Endothelial cell of umbilical vein (primary cell): ENCODE measurements at regions not wholly inside any gene's neighbourhood (a gene's known extent, or its start where the extent isn't known, plus 50 kb on each side); places are given as distances from the start of the nearest gene placed in this dataset.

Experiments used
- BruUV-seq: library from RNA; stranded (reverse); fragments of 400-500 nt; replicated peaks from 2 replicates; lab custom pipeline; 2021; lab: Mats Ljungman, UMichigan
- CTCF ChIA-PET: fragments of 300-600, 350-600 bp; sonication (Branson Sonifier 250); formaldehyde crosslinking; loops from one replicate; lab custom pipeline; 2021; ENCODE audit warnings: antibody characterized with exemption, inconsistent platforms; lab: Charles Lee
- POLR2A ChIA-PET: fragments of 300-600, 350-600 bp; sonication (Branson Sonifier 250); formaldehyde crosslinking; loops from one replicate; lab custom pipeline; 2021; ENCODE audit warnings: antibody characterized with exemption, inconsistent platforms; lab: Charles Lee
- DNase-seq: peaks from one replicate; pipeline ENCODE4 v3.0.0-alpha.2; 2011; ENCODE audit warnings: low read depth, low spot score
- FAIRE-seq: peaks from 2 replicates; lab custom pipeline; 2011; peaks lifted over from hg19 to GRCh38; lab: Jason Lieb, UNC
- H2AFZ ChIP-seq: 2 replicates; pipeline ENCODE4 v1.6.0; 2012; ENCODE audit warnings: low read depth, low read length, control low read depth, inconsistent platforms
- H3K27ac ChIP-seq: 2 replicates; pipeline ENCODE4 v1.5.1; 2011; ENCODE audit warnings: low read depth, mild to moderate bottlenecking, control low read depth, low read length, moderate library complexity; ENCODE audit not compliant: insufficient read depth
- H3K27me3 ChIP-seq, 2 experiments: 2 replicates each; pipeline versions ENCODE4 v1.6.0 to v1.6.1; 2011; ENCODE audit warnings: low read length in 2 of 2, mixed read lengths in 1 of 2; ENCODE audit not compliant: control insufficient read depth in 2 of 2, insufficient read depth in 2 of 2
- H3K36me3 ChIP-seq, 2 experiments: 2 replicates in 1 of 2; 3 replicates in 1 of 2; pipeline ENCODE4 v1.5.1; 2011; ENCODE audit warnings: low read length in 2 of 2, mild to moderate bottlenecking in 1 of 2, moderate library complexity in 1 of 2; ENCODE audit not compliant: control insufficient read depth in 2 of 2, insufficient read depth in 2 of 2; ENCODE audit errors: extremely low read depth in 1 of 2
- H3K4me1 ChIP-seq: 3 replicates; pipeline ENCODE4 v1.5.1; 2011; ENCODE audit warnings: mild to moderate bottlenecking, low read length; ENCODE audit not compliant: control insufficient read depth, insufficient read depth; ENCODE audit errors: extremely low read depth
- H3K4me2 ChIP-seq: 2 replicates; pipeline ENCODE4 v1.6.1; 2011; ENCODE audit warnings: low read length, control low read depth, mixed read lengths; ENCODE audit not compliant: insufficient read depth
- H3K4me3 ChIP-seq, 3 experiments: fragments of 200-600 bp in 1 of 3; sonication (generic), shearing (Covaris generic) in 1 of 3; replicated peaks in 1 of 3; 2 replicates each; pipeline ENCODE4 v1.5.1; 2011 to 2016; ENCODE audit warnings: control low read depth in 3 of 3, low read length in 3 of 3, mild to moderate bottlenecking in 2 of 3, inconsistent platforms in 1 of 3, low read depth in 1 of 3, moderate library complexity in 1 of 3; ENCODE audit not compliant: insufficient read depth in 1 of 3
- H3K79me2 ChIP-seq: 2 replicates; pipeline ENCODE4 v1.6.0; 2012; ENCODE audit warnings: low read length, inconsistent platforms; ENCODE audit not compliant: control insufficient read depth, insufficient read depth
- H3K9ac ChIP-seq: replicated peaks from 2 replicates; pipeline ENCODE3; 2011; ENCODE audit warnings: low read length, control low read depth; ENCODE audit not compliant: insufficient read depth; ENCODE audit errors: extremely low read depth
- H3K9me1 ChIP-seq: replicated peaks from 3 replicates; pipeline ENCODE4 v1.6.0; 2011; ENCODE audit warnings: mild to moderate bottlenecking, low read length; ENCODE audit not compliant: control insufficient read depth, insufficient read depth; ENCODE audit errors: extremely low read depth
- H3K9me3 ChIP-seq: replicated peaks from 2 replicates; pipeline ENCODE4 v1.5.1; 2012; ENCODE audit warnings: low read length, inconsistent platforms; ENCODE audit not compliant: control insufficient read depth, insufficient read depth
- H4K20me1 ChIP-seq: replicated peaks from 2 replicates; pipeline ENCODE3; 2011; ENCODE audit warnings: mild to moderate bottlenecking, low read length; ENCODE audit not compliant: control insufficient read depth, insufficient read depth; ENCODE audit errors: extremely low read depth
- CTCF ChIP-seq, 2 donors: IDR thresholded peaks; 1 replicate in 1 of 2; 2 replicates in 1 of 2; pipeline ENCODE4 v1.5.1; 2011; ENCODE audit warnings: low read length in 2 of 2, mild to moderate bottlenecking in 2 of 2, moderate library complexity in 2 of 2, control low read depth in 1 of 2, inconsistent platforms in 1 of 2, low read depth in 1 of 2; ENCODE audit not compliant: insufficient read depth in 1 of 2; ENCODE audit errors: extremely low read depth in 1 of 2
- EZH2 ChIP-seq: IDR thresholded peaks from 2 replicates; pipeline ENCODE4 v1.6.1; 2012; ENCODE audit warnings: borderline replicate concordance, low read depth, mild to moderate bottlenecking, moderate library complexity, low read length, inconsistent platforms; ENCODE audit not compliant: severe bottlenecking
- FOS ChIP-seq: IDR thresholded peaks from 2 replicates; pipeline ENCODE4 v1.6.1; 2011; ENCODE audit warnings: mild to moderate bottlenecking, low read length, moderate library complexity, borderline replicate concordance; ENCODE audit not compliant: insufficient read depth
- GATA2 ChIP-seq: IDR thresholded peaks from 2 replicates; pipeline ENCODE4 v1.7.0; 2011; ENCODE audit warnings: low read depth, mild to moderate bottlenecking, moderate library complexity, mixed read lengths, low read length; ENCODE audit not compliant: insufficient read length, insufficient read depth
- JUN ChIP-seq: IDR thresholded peaks from 2 replicates; pipeline ENCODE4 v1.6.1; 2011; ENCODE audit warnings: borderline replicate concordance, low read depth; ENCODE audit not compliant: insufficient read length, insufficient read depth
- MYC ChIP-seq: IDR thresholded peaks from one replicate; pipeline ENCODE4 v1.6.1; 2011; ENCODE audit warnings: mild to moderate bottlenecking, low read depth, low read length
- POLR2A ChIP-seq: IDR thresholded peaks from 2 replicates; pipeline ENCODE4 v1.6.1; 2012; ENCODE audit warnings: low read depth, mild to moderate bottlenecking, control low read depth, low read length
- POLR2AphosphoS5 ChIP-seq: IDR thresholded peaks from 2 replicates; pipeline ENCODE4 v1.6.1; 2012; ENCODE audit warnings: low read depth, mild to moderate bottlenecking, control low read depth, low read length, moderate library complexity; ENCODE audit not compliant: insufficient read depth
- dilution Hi-C: fragments of 300-500 bp; cut with MboI; formaldehyde crosslinking; loops from one replicate; pipeline ENCODE4 v1.15.0; 2019; ENCODE audit warnings: low sequenced_read_pairs; ENCODE audit not compliant: extremely low pct_ligation_motif_present
- intact Hi-C: fragments of 100-400 bp; cut with micrococcal nuclease; formaldehyde crosslinking; loops from one replicate; pipeline ENCODE4 v1.10.0; 2022
- TF ChIP-seq, protein P1 (sequence below): IDR thresholded peaks from 2 replicates; pipeline ENCODE4 v1.6.1; 2011; ENCODE audit not compliant: insufficient read depth, insufficient read length

DNA sequence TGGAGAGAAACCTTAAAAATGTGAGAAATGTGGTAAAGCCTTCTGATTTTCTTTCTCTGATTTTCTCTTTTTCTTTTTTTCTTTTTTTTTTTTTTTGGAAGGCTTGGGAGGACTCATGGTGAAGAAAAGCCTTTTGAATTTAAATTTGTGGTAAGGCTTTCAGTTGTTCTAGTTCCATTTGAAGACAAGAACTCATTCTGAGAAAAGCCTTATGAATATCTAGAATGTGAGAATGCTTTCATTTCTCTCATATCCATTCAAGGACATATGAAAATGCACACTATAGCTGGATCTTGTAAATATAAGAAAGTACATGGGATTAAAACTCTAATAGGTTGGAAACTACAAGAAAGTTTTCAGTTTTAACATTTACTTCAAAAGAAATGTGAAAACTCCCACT is 1045.2 kb upstream of the NRXN1 start:
- DNase-seq (no peak), FAIRE-seq (no peak)
- Histone ChIP-seq H3K27me3 (no peaks in the 10 kb centered on the region), H3K4me1 (no peaks in the 10 kb centered on the region), H3K36me3 (no peaks in the 10 kb centered on the region), H3K9ac (no peak overlapping the region), H3K79me2 (no peaks in the 10 kb centered on the region), H2AFZ (no peak overlapping the region), H3K4me2 (no peak overlapping the region), H3K27ac (no peak overlapping the region), H3K9me3 (no peaks in the 10 kb centered on the region), H4K20me1 (no peaks in the 10 kb centered on the region), H3K9me1 (no peaks in the 10 kb centered on the region), H3K4me3 (no peak overlapping the region)
- intact Hi-C loops, result no loop called here
- CTCF ChIA-PET, result no interaction called here
- no TSS peak for BruUV-seq
- POLR2A ChIA-PET, result no interaction called here
- TF ChIP-seq JUN (no peak), POLR2A (no peak), GATA2 (no peak), CTCF (IDR thresholded peaks at IDR 0.05; ENCODE audit: extremely low read depth in 1 of 2, insufficient read depth in 1 of 2, low read depth in 1 of 2, low read length in 2 of 2) (no peak), MYC (no peak), FOS (no peak), EZH2 (no peak), POLR2AphosphoS5 (no peak)
- TF ChIP-seq, protein P1, sequence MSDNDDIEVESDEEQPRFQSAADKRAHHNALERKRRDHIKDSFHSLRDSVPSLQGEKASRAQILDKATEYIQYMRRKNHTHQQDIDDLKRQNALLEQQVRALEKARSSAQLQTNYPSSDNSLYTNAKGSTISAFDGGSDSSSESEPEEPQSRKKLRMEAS, result no peak
- dilution Hi-C loops, result no loop called here
